ENCODE measurements at regions not wholly inside any gene's neighbourhood (a gene's known extent, or its start where the extent isn't known, plus 50 kb on each side); places are given as distances from the start of the nearest gene placed in this dataset.

DNA sequence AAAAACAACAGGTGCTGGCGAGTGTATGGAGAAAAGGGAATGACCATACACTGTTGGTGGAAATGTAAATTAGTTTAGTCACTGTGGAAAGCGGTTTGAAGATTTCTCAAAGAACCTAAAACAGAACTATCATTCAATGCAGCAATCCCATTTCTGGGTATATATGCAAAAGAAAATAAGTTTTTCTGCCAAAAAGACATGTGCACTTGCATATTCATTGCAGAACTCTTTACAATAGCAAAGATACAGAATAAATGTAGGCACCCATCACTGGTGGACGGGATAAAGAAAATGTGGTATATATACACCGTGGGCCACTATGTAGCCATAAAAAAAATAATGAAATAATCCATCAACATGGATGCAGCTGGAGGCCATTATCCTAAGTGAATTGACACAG lies 105.1 kb upstream of the FSTL5 start:
- TF ChIP-seq, protein P1, sequence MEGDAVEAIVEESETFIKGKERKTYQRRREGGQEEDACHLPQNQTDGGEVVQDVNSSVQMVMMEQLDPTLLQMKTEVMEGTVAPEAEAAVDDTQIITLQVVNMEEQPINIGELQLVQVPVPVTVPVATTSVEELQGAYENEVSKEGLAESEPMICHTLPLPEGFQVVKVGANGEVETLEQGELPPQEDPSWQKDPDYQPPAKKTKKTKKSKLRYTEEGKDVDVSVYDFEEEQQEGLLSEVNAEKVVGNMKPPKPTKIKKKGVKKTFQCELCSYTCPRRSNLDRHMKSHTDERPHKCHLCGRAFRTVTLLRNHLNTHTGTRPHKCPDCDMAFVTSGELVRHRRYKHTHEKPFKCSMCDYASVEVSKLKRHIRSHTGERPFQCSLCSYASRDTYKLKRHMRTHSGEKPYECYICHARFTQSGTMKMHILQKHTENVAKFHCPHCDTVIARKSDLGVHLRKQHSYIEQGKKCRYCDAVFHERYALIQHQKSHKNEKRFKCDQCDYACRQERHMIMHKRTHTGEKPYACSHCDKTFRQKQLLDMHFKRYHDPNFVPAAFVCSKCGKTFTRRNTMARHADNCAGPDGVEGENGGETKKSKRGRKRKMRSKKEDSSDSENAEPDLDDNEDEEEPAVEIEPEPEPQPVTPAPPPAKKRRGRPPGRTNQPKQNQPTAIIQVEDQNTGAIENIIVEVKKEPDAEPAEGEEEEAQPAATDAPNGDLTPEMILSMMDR (IDR thresholded peaks at IDR 0.05) = no peak
- TF ChIP-seq POLR2A (IDR thresholded peaks at IDR 0.05) = no peak
- 78 to 79% methylated on average over 4 of the region's 4 CpGs for WGBS, 2 donors
- no peak for DNase-seq (ENCODE audit: low spot score in 2 of 2)
- H3K4me3 ChIP-seq (ENCODE audit: low read depth, poor library complexity, severe bottlenecking) = no peak overlapping the region
- intact Hi-C loops (cut with DNase I; ENCODE audit: low total_unique reads) = loop anchor here (5.0 kb wide), 1 partner anchor 1052 kb away; no protein-coding TSS in a partner anchor

DNA sequence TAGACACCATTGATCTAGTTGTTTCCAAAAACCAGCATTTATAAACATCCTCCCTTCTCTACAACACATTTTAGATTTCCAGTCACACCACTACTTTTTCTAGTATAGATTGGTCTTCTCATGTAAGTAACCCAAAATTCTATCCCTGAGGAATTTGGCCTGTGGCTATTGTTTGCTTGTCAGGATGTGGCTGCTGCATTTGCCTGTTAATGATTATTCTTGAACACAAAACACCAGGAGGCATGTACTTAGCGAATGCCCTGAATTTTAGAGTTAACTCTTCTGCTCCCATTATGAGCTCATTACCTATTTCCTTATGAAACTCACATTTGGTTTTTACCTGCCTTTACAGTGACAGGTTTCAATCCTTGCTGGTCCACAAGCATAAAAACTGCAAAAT lies 102.0 kb upstream of the FSTL5 start:
- TF ChIP-seq POLR2A (IDR thresholded peaks at IDR 0.05) = no peak
- TF ChIP-seq, protein P1 (IDR thresholded peaks at IDR 0.05) = no peak
- intact Hi-C loops (cut with DNase I; ENCODE audit: low total_unique reads) = loop anchor here (5.0 kb wide), 1 partner anchor 1049 kb away; no protein-coding TSS in a partner anchor

DNA sequence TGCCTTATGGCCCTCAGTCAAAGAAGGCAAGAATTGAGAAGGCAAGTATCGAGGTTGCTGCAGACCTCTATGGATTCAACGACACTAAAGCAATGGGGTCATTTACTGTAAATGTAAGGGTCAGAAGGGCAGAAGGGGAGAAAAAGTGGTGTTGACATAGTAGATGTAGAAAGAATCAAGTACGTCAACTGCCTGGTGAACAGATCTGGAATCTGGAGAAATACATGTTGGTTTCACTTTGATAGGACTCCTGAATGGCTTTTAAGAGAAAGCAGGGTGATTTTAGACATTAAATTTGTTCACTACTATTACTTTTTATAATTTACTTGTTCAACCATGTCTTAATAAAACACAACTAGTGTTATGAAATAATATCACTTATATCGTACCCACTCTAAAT lies 81.3 kb upstream of the FSTL5 start:
- intact Hi-C loops (cut with DNase I; ENCODE audit: low total_unique reads) = no loop called here
- no peak overlapping the region for H3K4me3 ChIP-seq (ENCODE audit: low read depth, poor library complexity, severe bottlenecking)
- DNase-seq (ENCODE audit: low spot score in 2 of 2) = no peak
- TF ChIP-seq, protein P1 (IDR thresholded peaks at IDR 0.05) = no peak
- TF ChIP-seq POLR2A (IDR thresholded peaks at IDR 0.05) = no peak
- WGBS, 2 donors = 77 to 79% methylated on average over 4 of the region's 4 CpGs

More for the DNA sequence above, 102.0 kb upstream of the FSTL5 start:
- DNase-seq (ENCODE audit: low spot score in 2 of 2) = no peak
- no peak overlapping the region for H3K4me3 ChIP-seq (ENCODE audit: low read depth, poor library complexity, severe bottlenecking)
- 27 to 35% methylated on average over 1 of the region's 1 CpG for WGBS, 2 donors

DNA sequence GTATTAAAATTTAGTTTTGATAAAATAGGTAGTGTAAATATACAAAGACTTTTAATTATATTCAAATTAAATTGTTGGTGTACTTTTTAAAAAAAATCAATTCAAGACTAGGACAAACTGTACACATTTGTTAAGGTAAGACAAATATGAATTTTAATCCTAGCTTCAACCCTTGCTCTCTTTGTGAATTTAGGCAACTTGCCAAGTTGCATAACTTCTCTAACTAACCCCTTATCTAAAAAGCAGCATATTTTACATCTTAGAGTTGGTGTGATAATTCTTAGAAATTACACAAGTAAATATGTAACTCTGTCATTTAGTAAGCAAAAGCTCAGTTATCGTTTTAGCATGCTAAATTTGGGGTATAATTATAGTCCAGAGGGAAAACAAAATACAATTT lies 78.1 kb upstream of the FSTL5 start:
- H3K4me3 ChIP-seq (ENCODE audit: low read depth, poor library complexity, severe bottlenecking) = no peak overlapping the region
- no peak for DNase-seq (ENCODE audit: low spot score in 2 of 2)
- WGBS, 2 donors = 7 to 9% methylated on average over 1 of the region's 1 CpG
- intact Hi-C loops (cut with DNase I; ENCODE audit: low total_unique reads) = no loop called here
- no peak for TF ChIP-seq POLR2A (IDR thresholded peaks at IDR 0.05)
- TF ChIP-seq, protein P1 (IDR thresholded peaks at IDR 0.05) = no peak

DNA sequence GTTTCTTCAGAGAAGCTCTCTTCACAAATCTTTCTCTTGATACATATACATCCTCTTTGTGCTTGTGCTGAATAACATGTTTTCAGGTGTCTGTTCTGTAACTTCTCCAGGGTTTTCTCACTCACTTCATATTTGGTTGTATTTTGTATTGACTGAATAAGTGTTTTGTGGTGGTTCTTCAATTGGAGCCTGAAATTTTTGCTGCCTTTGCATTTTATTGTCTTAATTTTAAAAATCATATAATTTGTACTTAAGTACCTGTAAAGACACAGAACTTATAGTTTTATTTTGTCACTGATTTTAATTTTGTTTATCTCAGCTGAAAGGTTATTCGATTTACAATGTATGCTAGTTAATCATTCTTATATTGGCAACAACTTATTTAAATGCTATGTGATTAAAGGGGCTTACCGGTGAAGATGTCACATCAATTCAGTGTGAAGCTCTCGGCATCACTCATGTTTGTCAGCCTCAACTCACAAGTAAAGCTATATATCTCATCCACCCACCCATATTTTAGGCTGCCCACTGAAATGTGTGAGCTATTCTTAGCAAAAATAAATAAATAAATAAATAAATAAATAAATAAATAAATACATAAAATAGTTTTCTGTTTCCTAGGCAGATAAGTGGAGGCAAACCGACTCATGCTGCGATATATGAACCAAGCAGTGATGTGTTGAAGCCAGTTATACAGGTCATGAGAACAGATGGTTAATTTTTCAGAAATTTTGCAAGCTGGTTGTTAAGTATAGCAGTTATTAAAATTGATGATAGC lies 76.4 kb upstream of the FSTL5 start:
- DNase-seq (ENCODE audit: low spot score in 2 of 2) = no peak
- TF ChIP-seq, protein P1 (IDR thresholded peaks at IDR 0.05) = no peak
- TF ChIP-seq POLR2A (IDR thresholded peaks at IDR 0.05) = no peak
- no peak overlapping the region for H3K4me3 ChIP-seq (ENCODE audit: low read depth, poor library complexity, severe bottlenecking)
- 83 to 94% methylated on average over 5 of the region's 5 CpGs for WGBS, 2 donors
- intact Hi-C loops (cut with DNase I; ENCODE audit: low total_unique reads) = no loop called here

DNA sequence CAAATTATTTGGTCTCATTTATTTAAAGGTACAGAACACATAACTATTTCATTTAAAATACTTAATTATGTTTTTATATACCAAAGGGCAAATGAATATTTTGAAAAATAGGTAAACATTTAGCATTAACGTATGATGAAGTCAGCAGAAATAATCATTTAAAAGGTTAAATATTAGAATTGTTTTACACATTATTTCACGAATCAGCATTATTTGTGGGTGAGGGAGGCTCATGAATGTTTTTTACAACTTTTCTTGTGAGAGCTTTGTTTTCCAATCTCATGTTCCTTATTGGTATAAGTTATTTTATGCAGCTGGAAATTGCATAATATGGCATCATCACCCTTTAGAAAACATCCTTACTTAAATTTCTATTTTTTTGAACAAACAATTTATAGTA lies 73.9 kb upstream of the FSTL5 start:
- intact Hi-C loops (cut with DNase I; ENCODE audit: low total_unique reads) = no loop called here
- H3K4me3 ChIP-seq (ENCODE audit: low read depth, poor library complexity, severe bottlenecking) = no peak overlapping the region
- TF ChIP-seq POLR2A (IDR thresholded peaks at IDR 0.05) = no peak
- DNase-seq (ENCODE audit: low spot score in 2 of 2) = no peak
- 85 to 94% methylated on average over 2 of the region's 2 CpGs for WGBS, 2 donors
